Fibroblast of pulmonary artery (primary cell): ENCODE measurements at regions not wholly inside any gene's neighbourhood (a gene's known extent, or its start where the extent isn't known, plus 50 kb on each side); places are given as distances from the start of the nearest gene placed in this dataset.
A peak's percentile ranks its signal among the peaks of the same experiment; 100 is the strongest.

Experiments
- DNase-seq: peaks from one replicate; pipeline ENCODE4 v3.0.0-alpha.2; 2010; ENCODE audit warnings: low read depth
- H3K4me3 ChIP-seq: replicated peaks from 2 replicates; pipeline ENCODE4 v1.5.1; 2011; ENCODE audit warnings: low read depth, mild to moderate bottlenecking, control low read depth, low read length, moderate library complexity
- CTCF ChIP-seq: IDR thresholded peaks from 2 replicates; pipeline ENCODE4 v1.5.1; 2011; ENCODE audit warnings: mild to moderate bottlenecking, control low read depth, low read length, inconsistent platforms; ENCODE audit errors: missing control alignments

- no peak for DNase-seq
- H3K4me3 ChIP-seq, result no peak overlapping the region
- TF ChIP-seq CTCF, result no peak
Observed at GRCh38 chr6:104559435-104560202, 300.1 kb downstream of the HACE1 start.

DNA sequence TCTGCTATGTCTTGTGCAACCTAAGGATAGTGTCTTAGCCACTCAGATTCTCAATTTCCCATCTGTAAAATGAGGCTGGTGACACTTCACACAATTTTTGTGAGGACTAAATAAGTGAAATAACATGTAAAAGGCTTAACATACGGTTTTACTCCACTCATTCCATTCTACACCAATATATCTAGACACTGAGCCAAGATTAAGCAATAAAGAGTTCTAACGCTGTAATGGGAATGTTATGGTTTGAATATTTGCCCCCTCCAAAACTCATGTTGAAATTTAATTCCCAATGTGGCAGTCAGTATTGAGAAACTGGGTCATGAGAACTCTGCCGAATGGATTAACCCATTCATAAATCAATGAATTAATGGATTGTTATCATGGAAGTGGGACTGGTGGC, 301.0 kb downstream of the HACE1 start:
- H3K4me3 ChIP-seq, result no peak overlapping the region
- TF ChIP-seq CTCF, result no peak
- DNase-seq, result peak; percentile 75

DNA sequence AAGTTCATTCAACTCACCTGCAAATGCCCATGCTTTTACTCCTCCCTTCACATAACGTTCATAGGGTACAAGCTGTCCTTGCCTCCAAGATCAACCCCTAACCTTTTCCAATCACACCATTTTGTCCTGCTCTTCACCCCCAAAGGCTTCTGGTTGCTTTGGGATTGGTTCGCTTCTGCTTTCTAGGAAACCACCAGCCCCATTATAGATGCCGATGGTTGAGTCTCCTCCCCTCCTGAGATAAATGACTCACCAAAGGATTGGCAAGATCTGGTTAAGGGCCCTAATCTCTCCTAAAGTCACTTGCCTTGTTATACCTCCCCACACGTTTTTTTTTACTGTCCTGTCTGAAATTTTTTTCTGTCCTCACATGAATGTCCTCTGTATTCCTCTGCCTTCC, 311.4 kb downstream of the HACE1 start:
- no peak for DNase-seq
- no peak overlapping the region for H3K4me3 ChIP-seq
- no peak for TF ChIP-seq CTCF

DNA sequence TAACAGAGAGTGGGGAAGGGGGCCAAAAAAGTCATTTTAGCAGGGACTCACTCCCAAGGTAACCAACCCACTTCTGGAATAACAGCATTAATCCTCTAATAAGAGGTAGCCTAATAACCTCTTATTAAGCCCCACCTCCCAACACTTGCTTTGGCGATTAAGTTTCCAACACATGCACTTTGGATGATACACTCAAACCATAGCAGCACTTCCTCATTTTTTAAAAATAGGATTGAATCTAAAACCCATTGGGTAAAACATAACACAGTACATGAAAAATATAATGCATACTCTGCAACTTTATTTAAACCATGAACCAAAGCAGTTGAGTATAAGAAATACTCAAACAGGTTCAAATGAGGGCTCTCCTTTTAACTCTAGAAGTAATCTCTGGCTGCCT, 318.3 kb downstream of the HACE1 start:
- DNase-seq, result no peak
- no peak for TF ChIP-seq CTCF
- no peak overlapping the region for H3K4me3 ChIP-seq

- no peak for TF ChIP-seq CTCF
- no peak overlapping the region for H3K4me3 ChIP-seq
- DNase-seq, result peak; percentile 82
Observed at GRCh38 chr6:104540743-104541142, 319.0 kb downstream of the HACE1 start.

GRCh38 chr6:104539173-104539572, 320.5 kb downstream of the HACE1 start:
- no peak for TF ChIP-seq CTCF

GRCh38 chr6:104537872-104538271, 321.8 kb downstream of the HACE1 start:
- H3K4me3 ChIP-seq, result no peak overlapping the region
- no peak for DNase-seq
- no peak for TF ChIP-seq CTCF

More at GRCh38 chr6:104539173-104539572, 320.5 kb downstream of the HACE1 start:
- no peak for DNase-seq
- no peak overlapping the region for H3K4me3 ChIP-seq
